H1 (cell line): ENCODE measurements at regions not wholly inside any gene's neighbourhood (a gene's known extent, or its start where the extent isn't known, plus 50 kb on each side); places are given as distances from the start of the nearest gene placed in this dataset.
A peak's percentile ranks its signal among the peaks of the same experiment; 100 is the strongest.

Experiments used
- CTCF ChIA-PET: fragments of 300-600 bp; sonication (Branson Sonifier 250); formaldehyde crosslinking; loops from one replicate; lab custom pipeline; 2021; ENCODE audit not compliant: partially characterized antibody; lab: Charles Lee
- POLR2A ChIA-PET: fragments of 300-600 bp; sonication (Branson Sonifier 250); formaldehyde crosslinking; loops from one replicate; lab custom pipeline; 2021; ENCODE audit warnings: inconsistent platforms; ENCODE audit not compliant: partially characterized antibody; lab: Charles Lee
- DNase-seq, 2 experiments: peaks; one replicate each; pipeline versions ENCODE4 v3.0.0 to v3.0.0-alpha.2; 2010 to 2022; ENCODE audit warnings: low spot score in 2 of 2, low read depth in 1 of 2, mixed read lengths in 1 of 2
- FAIRE-seq: peaks from 2 replicates; lab custom pipeline; 2011; peaks lifted over from hg19 to GRCh38; lab: Jason Lieb, UNC
- H2AFZ ChIP-seq: 2 replicates; pipeline ENCODE4 v1.8.1; 2012; ENCODE audit warnings: low read length, inconsistent platforms
- H2AK5ac ChIP-seq: 2 replicates; pipeline ENCODE4 v1.6.1; 2013; ENCODE audit warnings: low read depth, low read length
- H2BK120ac ChIP-seq: replicated peaks from 2 replicates; pipeline ENCODE3; 2013; ENCODE audit warnings: low read depth, low read length, inconsistent platforms
- H2BK12ac ChIP-seq: 2 replicates; pipeline ENCODE4 v1.6.1; 2013; ENCODE audit warnings: low read depth, low read length
- H2BK15ac ChIP-seq: 2 replicates; pipeline ENCODE4 v1.6.1; 2013; ENCODE audit warnings: low read length
- H2BK20ac ChIP-seq: 2 replicates; pipeline ENCODE4 v1.6.1; 2013; ENCODE audit warnings: low read length
- H2BK5ac ChIP-seq: 2 replicates; pipeline ENCODE4 v1.6.1; 2013; ENCODE audit warnings: low read depth, low read length
- H3K14ac ChIP-seq: 2 replicates; pipeline ENCODE4 v1.6.1; 2013; ENCODE audit warnings: inconsistent platforms; ENCODE audit not compliant: insufficient read length
- H3K18ac ChIP-seq: 2 replicates; pipeline ENCODE4 v1.6.1; 2013; ENCODE audit warnings: low read length; ENCODE audit errors: extremely low read depth
- H3K23ac ChIP-seq: 2 replicates; pipeline ENCODE4 v1.6.1; 2013; ENCODE audit warnings: inconsistent platforms; ENCODE audit not compliant: insufficient read length
- H3K23me2 ChIP-seq: 2 replicates; pipeline ENCODE4 v1.6.1; 2013; ENCODE audit warnings: low read depth, low read length
- H3K27ac ChIP-seq: 2 replicates; pipeline ENCODE4 v1.6.1; 2011; ENCODE audit warnings: low read depth, low read length, inconsistent platforms
- H3K27me3 ChIP-seq, 4 experiments: replicated peaks in 1 of 4; 1 replicate in 1 of 4; 2 replicates in 3 of 4; pipeline versions ENCODE4 v1.6.1 to v1.8.1; 2011 to 2013; ENCODE audit warnings: low read length in 3 of 4, mild to moderate bottlenecking in 3 of 4, inconsistent platforms in 2 of 4, mixed read lengths in 2 of 4, moderate library complexity in 1 of 4; ENCODE audit not compliant: control insufficient read depth in 3 of 4, insufficient read depth in 3 of 4; ENCODE audit errors: extremely low read depth in 1 of 4
- H3K36me3 ChIP-seq, 4 experiments: 2 replicates each; pipeline versions ENCODE4 v1.6.1 to v1.8.1; 2011 to 2013; ENCODE audit warnings: mild to moderate bottlenecking in 4 of 4, low read length in 3 of 4, moderate library complexity in 2 of 4, control low read depth in 1 of 4, inconsistent platforms in 1 of 4; ENCODE audit not compliant: insufficient read depth in 4 of 4, control insufficient read depth in 2 of 4
- H3K4ac ChIP-seq: replicated peaks from 2 replicates; pipeline ENCODE3; 2013; ENCODE audit warnings: low read length, low read depth, mixed read lengths, inconsistent platforms; ENCODE audit not compliant: insufficient read length
- H3K4me1 ChIP-seq, 4 experiments: replicated peaks in 1 of 4; 1 replicate in 1 of 4; 2 replicates in 3 of 4; pipeline versions ENCODE4 v1.6.1 to v1.8.1; 2011 to 2013; ENCODE audit warnings: low read length in 3 of 4, inconsistent platforms in 2 of 4, mixed read lengths in 1 of 4; ENCODE audit not compliant: insufficient read depth in 4 of 4, control insufficient read depth in 3 of 4
- H3K4me2 ChIP-seq, 2 experiments: 2 replicates each; pipeline versions ENCODE4 v1.6.1 to v1.8.1; 2011 to 2013; ENCODE audit warnings: low read depth in 2 of 2, low read length in 2 of 2, control low read depth in 1 of 2, inconsistent platforms in 1 of 2, mild to moderate bottlenecking in 1 of 2; ENCODE audit not compliant: insufficient read depth in 1 of 2
- H3K4me3 ChIP-seq, 4 experiments: fragments of 200-600, 300-600 bp in 1 of 4; sonication (generic), shearing (Covaris generic), sonication (Bioruptor Twin) in 1 of 4; 2 replicates each; pipeline versions ENCODE4 v1.5.1 to v1.8.1; 2011 to 2016; ENCODE audit warnings: low read length in 4 of 4, low read depth in 3 of 4, control low read depth in 2 of 4, inconsistent platforms in 2 of 4, mild to moderate bottlenecking in 2 of 4, mixed read lengths in 1 of 4, moderate library complexity in 1 of 4; ENCODE audit not compliant: insufficient read depth in 2 of 4; ENCODE audit errors: extremely low read depth in 1 of 4
- H3K56ac ChIP-seq: replicated peaks from 2 replicates; pipeline ENCODE3; 2013; ENCODE audit warnings: low read depth, mild to moderate bottlenecking, mixed read lengths, low read length, inconsistent platforms; ENCODE audit not compliant: insufficient read length
- H3K79me1 ChIP-seq: 2 replicates; pipeline ENCODE4 v1.6.1; 2013; ENCODE audit warnings: low read depth, low read length, control low read depth
- H3K79me2 ChIP-seq, 2 experiments: 2 replicates each; pipeline versions ENCODE4 v1.6.1 to v1.8.1; 2012 to 2013; ENCODE audit warnings: low read length in 2 of 2, mild to moderate bottlenecking in 2 of 2, inconsistent platforms in 1 of 2; ENCODE audit not compliant: insufficient read depth in 2 of 2, control insufficient read depth in 1 of 2
- H3K9ac ChIP-seq, 4 experiments: replicated peaks in 1 of 4; 1 replicate in 1 of 4; 2 replicates in 3 of 4; pipeline versions ENCODE4 v1.6.1 to v1.8.1; 2011 to 2013; ENCODE audit warnings: low read depth in 3 of 4, low read length in 3 of 4, control low read depth in 2 of 4, mild to moderate bottlenecking in 2 of 4, moderate library complexity in 2 of 4, inconsistent platforms in 1 of 4; ENCODE audit errors: extremely low read depth in 1 of 4
- H3K9me3 ChIP-seq, 2 experiments: 2 replicates each; pipeline versions ENCODE4 v1.6.1 to v1.8.1; 2012 to 2013; ENCODE audit warnings: mild to moderate bottlenecking in 2 of 2, moderate library complexity in 2 of 2, control low read depth in 1 of 2, inconsistent platforms in 1 of 2, low read depth in 1 of 2, low read length in 1 of 2, mixed read lengths in 1 of 2; ENCODE audit not compliant: insufficient read depth in 2 of 2
- H4K20me1 ChIP-seq, 2 experiments: replicated peaks in 1 of 2; 2 replicates each; pipeline versions ENCODE3 to v1.8.1; 2011 to 2013; ENCODE audit warnings: inconsistent platforms in 2 of 2, low read length in 2 of 2, mild to moderate bottlenecking in 1 of 2; ENCODE audit not compliant: insufficient read depth in 2 of 2, control insufficient read depth in 1 of 2
- H4K5ac ChIP-seq: 2 replicates; pipeline ENCODE4 v1.6.1; 2013; ENCODE audit warnings: low read length, low read depth, mixed read lengths, inconsistent platforms; ENCODE audit not compliant: insufficient read length
- H4K8ac ChIP-seq: 2 replicates; pipeline ENCODE4 v1.8.0; 2013; ENCODE audit warnings: mild to moderate bottlenecking, moderate library complexity, low read length, inconsistent platforms; ENCODE audit not compliant: insufficient read depth; ENCODE audit errors: extremely low read depth
- H4K91ac ChIP-seq: replicated peaks from 2 replicates; pipeline ENCODE3; 2013; ENCODE audit warnings: low read length, mixed read lengths, inconsistent platforms; ENCODE audit not compliant: insufficient read length
- BACH1 ChIP-seq: IDR thresholded peaks from 2 replicates; pipeline ENCODE4 v1.6.1; 2012; ENCODE audit warnings: low read length, improper control_type of control experiment
- EP300 ChIP-seq, 2 experiments: IDR thresholded peaks; 1 replicate in 1 of 2; 2 replicates in 1 of 2; pipeline ENCODE4 v1.6.1; 2011 to 2012; ENCODE audit warnings: low read depth in 2 of 2, low read length in 2 of 2, mild to moderate bottlenecking in 2 of 2, borderline replicate concordance in 1 of 2, inconsistent platforms in 1 of 2, moderate library complexity in 1 of 2
- JUN ChIP-seq: IDR thresholded peaks from 2 replicates; pipeline ENCODE4 v1.6.1; 2011; ENCODE audit warnings: low read depth, mild to moderate bottlenecking, improper control_type of control experiment, low read length
- RAD21 ChIP-seq, 2 experiments: IDR thresholded peaks in 1 of 2; conservative IDR thresholded peaks in 1 of 2; 2 replicates each; pipeline ENCODE4 v1.6.1; 2011; ENCODE audit warnings: low read depth in 2 of 2, low read length in 2 of 2, improper control_type of control experiment in 1 of 2, inconsistent platforms in 1 of 2, mild to moderate bottlenecking in 1 of 2, moderate library complexity in 1 of 2
- RFX5 ChIP-seq: IDR thresholded peaks from 2 replicates; pipeline ENCODE4 v1.6.1; 2011; ENCODE audit warnings: low read depth, low read length, improper control_type of control experiment, borderline replicate concordance
- TBP ChIP-seq: IDR thresholded peaks from 2 replicates; pipeline ENCODE4 v1.6.1; 2011; ENCODE audit warnings: low read depth, low read length, improper control_type of control experiment
- WGBS, 2 experiments: shearing (Covaris generic) in 1 of 2; methylation state at CpG; one replicate each; pipeline versions ENCODE4 v1.1.6 to v1.1.7; 2013 to 2015; ENCODE audit warnings: low lambda C conversion rate in 2 of 2, mixed read lengths in 2 of 2, inconsistent platforms in 1 of 2, low coverage in 1 of 2, missing lambda C conversion rate in 1 of 2; ENCODE audit not compliant: insufficient replicate concordance in 2 of 2, insufficient coverage in 1 of 2, insufficient read length in 1 of 2; ENCODE audit errors: extremely low coverage in 1 of 2, missing lambda C conversion rate in 1 of 2; 5-methylcytosine and 5-hydroxymethylcytosine counted together
- TF ChIP-seq, protein P1 (sequence below): IDR thresholded peaks from 2 replicates; pipeline ENCODE4 v1.6.1; 2012; ENCODE audit warnings: low read length, inconsistent platforms
- TF ChIP-seq, protein P2 (sequence below), 3 experiments: IDR thresholded peaks; 1 replicate in 2 of 3; 2 replicates in 1 of 3; pipeline versions ENCODE4 v1.5.1 to v1.6.1; 2011; ENCODE audit warnings: low read length in 3 of 3, mild to moderate bottlenecking in 3 of 3, inconsistent platforms in 2 of 3, low read depth in 1 of 3, moderate library complexity in 1 of 3; ENCODE audit not compliant: insufficient read depth in 1 of 3; ENCODE audit errors: control extremely low read depth in 1 of 3

DNA sequence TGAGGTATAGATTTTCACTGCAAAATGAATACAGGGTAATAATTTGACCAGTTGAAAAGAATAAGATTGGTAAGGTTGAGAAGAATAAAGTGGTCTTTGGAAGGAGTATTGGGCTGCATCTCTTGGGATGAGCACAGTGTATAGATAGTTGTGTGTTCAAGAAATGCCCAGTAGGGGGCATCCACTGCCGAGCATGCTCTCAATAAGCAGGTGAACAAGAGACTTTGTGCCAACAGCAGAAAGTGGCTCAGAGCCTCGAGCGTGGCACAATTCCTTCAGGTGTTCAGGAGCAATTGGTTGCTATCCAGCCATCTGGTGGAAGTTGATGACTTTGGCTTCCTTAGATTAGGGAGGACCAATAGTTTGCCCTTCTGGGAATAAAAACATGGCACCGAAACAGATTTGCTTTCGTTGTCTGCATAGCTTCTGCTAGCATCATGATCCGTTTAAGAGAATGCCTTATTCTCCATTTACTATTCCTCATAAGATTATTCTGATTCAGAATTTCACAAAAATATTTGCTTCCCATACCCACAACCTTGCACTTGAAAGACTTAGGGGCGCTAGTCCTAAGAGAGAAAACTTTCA lies 258.1 kb upstream of the NEIL3 start:
- Histone ChIP-seq H3K4me2 (no peak overlapping the region), H3K4me3 (no peak overlapping the region), H3K36me3 (no peaks in the 10 kb centered on the region), H3K79me2 (no peaks in the 10 kb centered on the region), H2BK12ac (no peak overlapping the region), H2BK20ac (no peak overlapping the region), H3K27me3 (no peaks in the 10 kb centered on the region), H3K14ac (no peak overlapping the region), H3K23me2 (no peaks in the 10 kb centered on the region), H3K23ac (no peak overlapping the region), H4K8ac (no peak overlapping the region), H3K27ac (no peak overlapping the region), H3K9me3 (no peaks in the 10 kb centered on the region), H3K56ac (no peak overlapping the region), H3K9ac (no peak overlapping the region), H2AFZ (no peak overlapping the region), H3K79me1 (no peaks in the 10 kb centered on the region), H4K20me1 (no peaks in the 10 kb centered on the region), H3K4me1 (no peaks in the 10 kb centered on the region), H3K18ac (no peak overlapping the region), H4K91ac (no peak overlapping the region), H2BK5ac (no peak overlapping the region), H2BK120ac (no peak overlapping the region), H2AK5ac (no peak overlapping the region), H3K4ac (no peak overlapping the region), H4K5ac (no peak overlapping the region), H2BK15ac (no peak overlapping the region)
- POLR2A ChIA-PET = interaction anchor here (0.6 kb wide), 1 partner anchor 903 kb away, joined by 3 read pairs; no protein-coding TSS in a partner anchor
- WGBS, 2 experiments = 79% methylated on average over 7 of the region's 7 CpGs; no CpG with 5 or more reads in 1 of the 2 experiments
- DNase-seq (peak; percentile 29 to 49), FAIRE-seq (peak; percentile 73)
- CTCF ChIA-PET = interaction anchor here (0.6 to 2.2 kb wide), 16 partner anchors 9 to 492 kb away, joined by 3 to 13 read pairs (median 4); no protein-coding TSS in a partner anchor
- no peak for TF ChIP-seq EP300 (IDR thresholded peaks at IDR 0.05; ENCODE audit: borderline replicate concordance in 1 of 2, low read depth in 2 of 2, low read length in 2 of 2)
- TF ChIP-seq, protein P1, sequence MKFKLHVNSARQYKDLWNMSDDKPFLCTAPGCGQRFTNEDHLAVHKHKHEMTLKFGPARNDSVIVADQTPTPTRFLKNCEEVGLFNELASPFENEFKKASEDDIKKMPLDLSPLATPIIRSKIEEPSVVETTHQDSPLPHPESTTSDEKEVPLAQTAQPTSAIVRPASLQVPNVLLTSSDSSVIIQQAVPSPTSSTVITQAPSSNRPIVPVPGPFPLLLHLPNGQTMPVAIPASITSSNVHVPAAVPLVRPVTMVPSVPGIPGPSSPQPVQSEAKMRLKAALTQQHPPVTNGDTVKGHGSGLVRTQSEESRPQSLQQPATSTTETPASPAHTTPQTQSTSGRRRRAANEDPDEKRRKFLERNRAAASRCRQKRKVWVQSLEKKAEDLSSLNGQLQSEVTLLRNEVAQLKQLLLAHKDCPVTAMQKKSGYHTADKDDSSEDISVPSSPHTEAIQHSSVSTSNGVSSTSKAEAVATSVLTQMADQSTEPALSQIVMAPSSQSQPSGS = no peak
- TF ChIP-seq BACH1 = no peak
- TF ChIP-seq RFX5 = no peak
- TF ChIP-seq JUN = no peak
- no peak for TF ChIP-seq TBP
- TF ChIP-seq RAD21 (IDR thresholded peaks at IDR 0.05 in 1 of 2, conservative IDR thresholded peaks at IDR 0.05 in 1 of 2; ENCODE audit: low read depth in 2 of 2, low read length in 2 of 2) = peak; percentile 67 to 75
- TF ChIP-seq, protein P2, sequence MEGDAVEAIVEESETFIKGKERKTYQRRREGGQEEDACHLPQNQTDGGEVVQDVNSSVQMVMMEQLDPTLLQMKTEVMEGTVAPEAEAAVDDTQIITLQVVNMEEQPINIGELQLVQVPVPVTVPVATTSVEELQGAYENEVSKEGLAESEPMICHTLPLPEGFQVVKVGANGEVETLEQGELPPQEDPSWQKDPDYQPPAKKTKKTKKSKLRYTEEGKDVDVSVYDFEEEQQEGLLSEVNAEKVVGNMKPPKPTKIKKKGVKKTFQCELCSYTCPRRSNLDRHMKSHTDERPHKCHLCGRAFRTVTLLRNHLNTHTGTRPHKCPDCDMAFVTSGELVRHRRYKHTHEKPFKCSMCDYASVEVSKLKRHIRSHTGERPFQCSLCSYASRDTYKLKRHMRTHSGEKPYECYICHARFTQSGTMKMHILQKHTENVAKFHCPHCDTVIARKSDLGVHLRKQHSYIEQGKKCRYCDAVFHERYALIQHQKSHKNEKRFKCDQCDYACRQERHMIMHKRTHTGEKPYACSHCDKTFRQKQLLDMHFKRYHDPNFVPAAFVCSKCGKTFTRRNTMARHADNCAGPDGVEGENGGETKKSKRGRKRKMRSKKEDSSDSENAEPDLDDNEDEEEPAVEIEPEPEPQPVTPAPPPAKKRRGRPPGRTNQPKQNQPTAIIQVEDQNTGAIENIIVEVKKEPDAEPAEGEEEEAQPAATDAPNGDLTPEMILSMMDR (IDR thresholded peaks at IDR 0.05; ENCODE audit: control extremely low read depth in 1 of 3, insufficient read depth in 1 of 3, low read depth in 1 of 3, low read length in 3 of 3) = peak; percentile 28 to 76 (median 53)
